CD4-positive, alpha-beta T cell treated with Interleukin-4 for 1 hour (primary cell): ENCODE measurements at regions not wholly inside any gene's neighbourhood (a gene's known extent, or its start where the extent isn't known, plus 50 kb on each side); places are given as distances from the start of the nearest gene placed in this dataset.

Source experiments
- DNase-seq, 2 donors: peaks; one replicate each; pipeline ENCODE4 v3.0.0-alpha.2; 2020 to 2022

- DNase-seq, result no peak
Measured at GRCh38 chr1:60145771-60146170, 72.2 kb upstream of the C1orf87 start.

- DNase-seq, result no peak
Measured at GRCh38 chr1:60141743-60142142, 68.2 kb upstream of the C1orf87 start.

GRCh38 chr1:60141276-60141675, 67.7 kb upstream of the C1orf87 start:
- DNase-seq, result no peak

GRCh38 chr1:60137406-60137805, 63.8 kb upstream of the C1orf87 start:
- no peak for DNase-seq

- DNase-seq, result no peak
Measured at GRCh38 chr1:60136395-60136794, 62.8 kb upstream of the C1orf87 start.

- no peak for DNase-seq
Measured at GRCh38 chr1:60134716-60135115, 61.1 kb upstream of the C1orf87 start.

- no peak for DNase-seq
Measured at GRCh38 chr1:60133848-60134247, 60.3 kb upstream of the C1orf87 start.

- DNase-seq, result no peak
Measured at GRCh38 chr1:60133000-60133673, 59.6 kb upstream of the C1orf87 start.

GRCh38 chr1:60132108-60132507, 58.5 kb upstream of the C1orf87 start:
- DNase-seq, result no peak

GRCh38 chr1:60130703-60131102, 57.1 kb upstream of the C1orf87 start:
- no peak for DNase-seq

GRCh38 chr1:60129911-60130310, 56.3 kb upstream of the C1orf87 start:
- DNase-seq, result no peak

GRCh38 chr1:60126723-60127122, 53.2 kb upstream of the C1orf87 start:
- DNase-seq, result no peak
